MM.1S (cell line): ENCODE measurements at regions not wholly inside any gene's neighbourhood (a gene's known extent, or its start where the extent isn't known, plus 50 kb on each side); places are given as distances from the start of the nearest gene placed in this dataset.

Experiments used
- DNase-seq: peaks from one replicate; pipeline ENCODE4 v3.0.0-alpha.2; 2015
- H2AFZ ChIP-seq: fragments of 300-600 bp; sonication (generic); 2 replicates; pipeline ENCODE4 v1.6.0; 2016; ENCODE audit warnings: antibody characterized with exemption, low read length
- H3F3A ChIP-seq: fragments of 300-600 bp; sonication (generic); 2 replicates; pipeline ENCODE4 v1.6.1; 2016; ENCODE audit warnings: mild to moderate bottlenecking, antibody characterized with exemption, low read length, moderate library complexity, mixed read lengths; ENCODE audit not compliant: insufficient read depth
- H3K27ac ChIP-seq: fragments of 300-600 bp; sonication (generic); 2 replicates; pipeline ENCODE4 v1.5.1; 2016; ENCODE audit warnings: mild to moderate bottlenecking, low read length
- H3K27me3 ChIP-seq: fragments of 300-600 bp; sonication (generic); replicated peaks from 2 replicates; pipeline ENCODE4 v1.6.0; 2016; ENCODE audit warnings: low read length; ENCODE audit not compliant: insufficient read depth
- H3K36me3 ChIP-seq: fragments of 300-600 bp; sonication (generic); replicated peaks from 2 replicates; pipeline ENCODE4 v1.6.1; 2016; ENCODE audit warnings: mild to moderate bottlenecking, low read length, mixed read lengths; ENCODE audit not compliant: insufficient read depth
- H3K4me1 ChIP-seq: fragments of 300-600 bp; sonication (generic); 2 replicates; pipeline ENCODE4 v1.6.1; 2016; ENCODE audit warnings: low read length, mixed read lengths
- H3K4me2 ChIP-seq: fragments of 300-600 bp; sonication (generic); 2 replicates; pipeline ENCODE4 v1.6.0; 2016; ENCODE audit warnings: low read depth, low read length
- H3K4me3 ChIP-seq: fragments of 300-600 bp; sonication (generic); 2 replicates; pipeline ENCODE4 v1.5.1; 2016; ENCODE audit warnings: low read length, mixed read lengths
- H3K79me2 ChIP-seq: fragments of 300-600 bp; sonication (generic); 2 replicates; pipeline ENCODE4 v1.6.1; 2016; ENCODE audit warnings: mixed run types, low read length, mixed read lengths
- H3K9ac ChIP-seq: fragments of 300-600 bp; sonication (generic); 2 replicates; pipeline ENCODE4 v1.6.1; 2016; ENCODE audit warnings: low read length, mixed read lengths
- H3K9me2 ChIP-seq: fragments of 300-600 bp; sonication (generic); replicated peaks from 2 replicates; pipeline ENCODE4 v1.6.1; 2016; ENCODE audit warnings: mild to moderate bottlenecking, low read length, mixed read lengths; ENCODE audit not compliant: insufficient read depth
- H3K9me3 ChIP-seq: fragments of 300-600 bp; sonication (generic); replicated peaks from 2 replicates; pipeline ENCODE4 v1.6.1; 2016; ENCODE audit warnings: mild to moderate bottlenecking, low read length, mixed read lengths; ENCODE audit not compliant: insufficient read depth
- H4K20me1 ChIP-seq: fragments of 300-600 bp; sonication (generic); 2 replicates; pipeline ENCODE4 v1.6.1; 2016; ENCODE audit warnings: mild to moderate bottlenecking, low read length, moderate library complexity, mixed read lengths; ENCODE audit not compliant: insufficient read depth
- CTCF ChIP-seq: fragments of 300-600 bp; sonication (generic); IDR thresholded peaks from 2 replicates; pipeline ENCODE4 v1.5.1; 2016; ENCODE audit warnings: antibody characterized with exemption, low read length, mixed read lengths
- EZH2 ChIP-seq: fragments of 300-600 bp; sonication (generic); optimal IDR thresholded peaks from 2 replicates; pipeline ENCODE3; 2017; ENCODE audit warnings: low read depth, mild to moderate bottlenecking, antibody characterized with exemption, low read length, mixed read lengths
- EZH2phosphoT487 ChIP-seq: fragments of 300-600 bp; sonication (generic); IDR thresholded peaks from 2 replicates; pipeline ENCODE4 v1.6.1; 2018; ENCODE audit warnings: antibody characterized with exemption, low read length

- H3F3A ChIP-seq, result no peaks in the 10 kb centered on the region
- H3K4me2 ChIP-seq, result no peak overlapping the region
- no peak overlapping the region for H3K9ac ChIP-seq
- no peaks in the 10 kb centered on the region for H3K4me1 ChIP-seq
- TF ChIP-seq EZH2phosphoT487 (no peak), CTCF (no peak), EZH2 (no peak)
- no peak overlapping the region for H2AFZ ChIP-seq
- no peaks in the 10 kb centered on the region for H3K79me2 ChIP-seq
- no peaks in the 10 kb centered on the region for H4K20me1 ChIP-seq
- H3K27ac ChIP-seq, result no peak overlapping the region
- no peaks in the 10 kb centered on the region for H3K27me3 ChIP-seq
- no peak for DNase-seq
- H3K36me3 ChIP-seq, result no peaks in the 10 kb centered on the region
- no peaks in the 10 kb centered on the region for H3K9me2 ChIP-seq
- no peaks in the 10 kb centered on the region for H3K9me3 ChIP-seq
- no peak overlapping the region for H3K4me3 ChIP-seq
Measured at GRCh38 chr2:217260441-217261115, 400.7 kb upstream of the TNP1 start.

GRCh38 chr2:217258170-217258569, 398.3 kb upstream of the TNP1 start:
- Histone ChIP-seq H3K36me3 (no peaks in the 10 kb centered on the region), H3K79me2 (no peaks in the 10 kb centered on the region), H3K27ac (no peak overlapping the region), H3K9me2 (no peaks in the 10 kb centered on the region), H3K4me2 (no peak overlapping the region), H3K9me3 (no peaks in the 10 kb centered on the region), H3F3A (no peaks in the 10 kb centered on the region), H3K4me3 (no peak overlapping the region), H4K20me1 (no peaks in the 10 kb centered on the region), H3K4me1 (no peaks in the 10 kb centered on the region), H3K9ac (no peak overlapping the region), H3K27me3 (no peaks in the 10 kb centered on the region), H2AFZ (no peak overlapping the region)
- TF ChIP-seq EZH2 (no peak), CTCF (no peak), EZH2phosphoT487 (no peak)
- no peak for DNase-seq

GRCh38 chr2:217256251-217256650, 396.4 kb upstream of the TNP1 start:
- Histone ChIP-seq H2AFZ (no peak overlapping the region), H3K27me3 (no peaks in the 10 kb centered on the region), H3K9me3 (no peaks in the 10 kb centered on the region), H3K36me3 (no peaks in the 10 kb centered on the region), H3K4me3 (no peak overlapping the region), H3K4me2 (no peak overlapping the region), H3F3A (no peaks in the 10 kb centered on the region), H3K9me2 (no peaks in the 10 kb centered on the region), H3K4me1 (no peaks in the 10 kb centered on the region), H3K27ac (no peak overlapping the region), H4K20me1 (no peaks in the 10 kb centered on the region), H3K9ac (no peak overlapping the region), H3K79me2 (no peaks in the 10 kb centered on the region)
- TF ChIP-seq CTCF, result no peak
- TF ChIP-seq EZH2, result no peak
- TF ChIP-seq EZH2phosphoT487, result no peak
- DNase-seq, result no peak
